GM12878 (cell line): ENCODE measurements at regions not wholly inside any gene's neighbourhood (a gene's known extent, or its start where the extent isn't known, plus 50 kb on each side); places are given as distances from the start of the nearest gene placed in this dataset.

Source experiments
- ATAC-seq: fragments of 200-7000 bp; cut with Tn5 transposase; 3 replicates; pipeline ENCODE4 v1.9.1; 2020; ENCODE audit warnings: mild to moderate bottlenecking, moderate library complexity
- BruUV-seq: library from RNA; stranded (reverse); fragments of 400-500 nt; replicated peaks from 2 replicates; lab custom pipeline; 2021; lab: Mats Ljungman, UMichigan
- CTCF ChIA-PET: fragments of 300-600 bp; sonication (Branson Sonifier 250); formaldehyde crosslinking; extraction: SDS; loops from one replicate; lab custom pipeline; 2021; ENCODE audit warnings: inconsistent platforms; lab: Yijun Ruan, JAX
- POLR2A ChIA-PET: fragments of 350-600 bp; formaldehyde crosslinking; extraction: SDS; loops from one replicate; lab custom pipeline; 2021; ENCODE audit warnings: inconsistent platforms; lab: Charles Lee
- RAD21 ChIA-PET: fragments of 300-600 bp; sonication (Branson Sonifier 250); formaldehyde crosslinking; loops from one replicate; lab custom pipeline; 2023; ENCODE audit warnings: antibody characterized with exemption; ENCODE audit not compliant: unreplicated experiment; lab: Charles Lee
- SMC1A ChIA-PET: fragments of 300-600 bp; sonication (Branson Sonifier 250); formaldehyde crosslinking; loops from one replicate; lab custom pipeline; 2023; ENCODE audit not compliant: unreplicated experiment, uncharacterized antibody; lab: Charles Lee
- DNase-seq: peaks from one replicate; pipeline ENCODE4 v3.0.0-alpha.2; 2011; ENCODE audit warnings: low read depth, low spot score
- FAIRE-seq: peaks from 3 replicates; lab custom pipeline; 2011; peaks lifted over from hg19 to GRCh38; lab: Jason Lieb, UNC
- H2AFZ ChIP-seq: 2 replicates; pipeline ENCODE4 v1.6.0; 2011; ENCODE audit warnings: low read depth, low read length, control low read depth; ENCODE audit not compliant: control insufficient read depth
- H3K27ac ChIP-seq: 2 replicates; pipeline ENCODE4 v1.5.1; 2011; ENCODE audit warnings: control low read depth; ENCODE audit not compliant: control insufficient read depth, insufficient read depth
- H3K27me3 ChIP-seq, 2 experiments: replicated peaks in 1 of 2; 2 replicates each; pipeline versions ENCODE4 v1.6.0 to v1.6.1; 2011; ENCODE audit warnings: low read length in 1 of 2; ENCODE audit not compliant: control insufficient read depth in 2 of 2, insufficient read depth in 2 of 2
- H3K36me3 ChIP-seq, 2 experiments: 2 replicates each; pipeline ENCODE4 v1.5.1; 2011; ENCODE audit warnings: low read length in 1 of 2; ENCODE audit not compliant: control insufficient read depth in 2 of 2, insufficient read depth in 2 of 2
- H3K4me1 ChIP-seq: 2 replicates; pipeline ENCODE4 v1.6.1; 2011; ENCODE audit warnings: mild to moderate bottlenecking, low read length, moderate library complexity, mixed read lengths; ENCODE audit not compliant: control insufficient read depth, insufficient read depth
- H3K4me2 ChIP-seq: 2 replicates; pipeline ENCODE4 v1.6.0; 2011; ENCODE audit warnings: control low read depth; ENCODE audit not compliant: control insufficient read depth, insufficient read depth
- H3K4me3 ChIP-seq: fragments of 200-600 bp; sonication (generic); 2 replicates; pipeline ENCODE4 v1.5.1; 2016
- H3K79me2 ChIP-seq: 2 replicates; pipeline ENCODE4 v1.6.0; 2011; ENCODE audit warnings: low read length; ENCODE audit not compliant: control insufficient read depth, insufficient read depth
- H3K9ac ChIP-seq: 2 replicates; pipeline ENCODE4 v1.8.0; 2011; ENCODE audit warnings: low read length, control low read depth, mixed read lengths; ENCODE audit not compliant: control insufficient read depth, insufficient read depth
- H3K9me3 ChIP-seq: replicated peaks from 3 replicates; pipeline ENCODE4 v1.5.1; 2011; ENCODE audit warnings: mild to moderate bottlenecking, low read length; ENCODE audit not compliant: control insufficient read depth, insufficient read depth
- H4K20me1 ChIP-seq: 2 replicates; pipeline ENCODE4 v1.6.0; 2011; ENCODE audit not compliant: control insufficient read depth, insufficient read depth
- CBFB ChIP-seq: IDR thresholded peaks from 2 replicates; pipeline ENCODE4 v1.6.1; 2016; ENCODE audit warnings: antibody characterized with exemption, low read depth
- CREM ChIP-seq: IDR thresholded peaks from 2 replicates; pipeline ENCODE4 v1.6.1; 2014; ENCODE audit warnings: antibody characterized with exemption, low read depth
- NFYA ChIP-seq: IDR thresholded peaks from 2 replicates; pipeline ENCODE4 v1.6.1; 2011; ENCODE audit warnings: low read depth, mild to moderate bottlenecking, low read length, improper control_type of control experiment, borderline replicate concordance
- NRF1 ChIP-seq: conservative IDR thresholded peaks from 2 replicates; pipeline ENCODE4 v1.6.1; 2011; ENCODE audit warnings: mild to moderate bottlenecking, low read depth, low read length, improper control_type of control experiment
- POLR2A ChIP-seq: IDR thresholded peaks from 2 replicates; pipeline ENCODE4 v1.6.1; 2011; ENCODE audit warnings: low read depth, mild to moderate bottlenecking, low read length
- SP1 ChIP-seq: IDR thresholded peaks from one replicate; pipeline ENCODE4 v1.6.1; 2011; ENCODE audit warnings: low read depth, low read length
- SREBF1 ChIP-seq: IDR thresholded peaks from 2 replicates; pipeline ENCODE4 v1.6.1; 2012; ENCODE audit warnings: mild to moderate bottlenecking, low read length
- TAF1 ChIP-seq: IDR thresholded peaks from 2 replicates; pipeline ENCODE4 v1.6.1; 2011; ENCODE audit warnings: mild to moderate bottlenecking, low read depth, low read length, borderline replicate concordance
- WRNIP1 ChIP-seq: IDR thresholded peaks from 2 replicates; pipeline ENCODE4 v1.6.1; 2011; ENCODE audit warnings: low read depth, low read length, improper control_type of control experiment, borderline replicate concordance
- ZNF384 ChIP-seq: IDR thresholded peaks from 2 replicates; pipeline ENCODE4 v1.6.1; 2012; ENCODE audit warnings: low read depth, mild to moderate bottlenecking, low read length, improper control_type of control experiment, borderline replicate concordance
- ZNF622 ChIP-seq: fragments of 450-650 bp; IDR thresholded peaks from 2 replicates; pipeline ENCODE4 v1.6.1; 2017; ENCODE audit warnings: mild to moderate bottlenecking, inconsistent platforms
- ZNF687 ChIP-seq: fragments of 450-650 bp; IDR thresholded peaks from 2 replicates; pipeline ENCODE4 v1.6.1; 2017; ENCODE audit warnings: mild to moderate bottlenecking, moderate library complexity
- WGBS: methylation state at CpG from one replicate; pipeline ENCODE4 v1.1.6; 2016; ENCODE audit warnings: low lambda C conversion rate; ENCODE audit not compliant: insufficient replicate concordance, insufficient coverage; ENCODE audit errors: missing lambda C conversion rate; 5-methylcytosine and 5-hydroxymethylcytosine counted together
- in situ Hi-C: fragments of 300-500 bp; cut with MboI; formaldehyde crosslinking; loops from 9 replicates; pipeline ENCODE4 v1.14.3; 2018; ENCODE audit warnings: mixed read lengths
- intact Hi-C: fragments of 100-400 bp; cut with micrococcal nuclease; formaldehyde crosslinking; loops from one replicate; pipeline ENCODE4 v1.14.2; 2022; ENCODE audit not compliant: unreplicated experiment
- TF ChIP-seq, protein P1 (sequence below): IDR thresholded peaks from 2 replicates; pipeline ENCODE4 v1.6.1; 2011; ENCODE audit warnings: borderline replicate concordance, low read depth, mild to moderate bottlenecking, moderate library complexity, low read length; ENCODE audit not compliant: insufficient read depth, poor library complexity, severe bottlenecking
- TF ChIP-seq, protein P2 (sequence below): fragments of 450-650 bp; IDR thresholded peaks from 2 replicates; pipeline ENCODE4 v1.6.1; 2017; ENCODE audit warnings: low read depth, mild to moderate bottlenecking, moderate library complexity

GRCh38 chr4:36489798-36490197 lies 208.4 kb downstream of the DTHD1 start:
- intact Hi-C loops (no loop called here), in situ Hi-C loops (no loop called here)
- no peak for FAIRE-seq
- H3K36me3 ChIP-seq: no peaks in the 10 kb centered on the region
- no peaks in the 10 kb centered on the region for H3K79me2 ChIP-seq
- H3K4me2 ChIP-seq: no peak overlapping the region
- H3K27me3 ChIP-seq: no peaks in the 10 kb centered on the region
- POLR2A ChIA-PET: no interaction called here
- no peak overlapping the region for H3K27ac ChIP-seq
- CTCF ChIA-PET: no interaction called here
- TF ChIP-seq SP1: no peak
- no peak for TF ChIP-seq TAF1
- no peak for TF ChIP-seq ZNF622
- TF ChIP-seq SREBF1: no peak
- TF ChIP-seq NRF1: no peak
- TF ChIP-seq, protein P1, sequence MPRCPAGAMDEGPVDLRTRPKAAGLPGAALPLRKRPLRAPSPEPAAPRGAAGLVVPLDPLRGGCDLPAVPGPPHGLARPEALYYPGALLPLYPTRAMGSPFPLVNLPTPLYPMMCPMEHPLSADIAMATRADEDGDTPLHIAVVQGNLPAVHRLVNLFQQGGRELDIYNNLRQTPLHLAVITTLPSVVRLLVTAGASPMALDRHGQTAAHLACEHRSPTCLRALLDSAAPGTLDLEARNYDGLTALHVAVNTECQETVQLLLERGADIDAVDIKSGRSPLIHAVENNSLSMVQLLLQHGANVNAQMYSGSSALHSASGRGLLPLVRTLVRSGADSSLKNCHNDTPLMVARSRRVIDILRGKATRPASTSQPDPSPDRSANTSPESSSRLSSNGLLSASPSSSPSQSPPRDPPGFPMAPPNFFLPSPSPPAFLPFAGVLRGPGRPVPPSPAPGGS: no peak
- TF ChIP-seq ZNF384: no peak
- TF ChIP-seq, protein P2, sequence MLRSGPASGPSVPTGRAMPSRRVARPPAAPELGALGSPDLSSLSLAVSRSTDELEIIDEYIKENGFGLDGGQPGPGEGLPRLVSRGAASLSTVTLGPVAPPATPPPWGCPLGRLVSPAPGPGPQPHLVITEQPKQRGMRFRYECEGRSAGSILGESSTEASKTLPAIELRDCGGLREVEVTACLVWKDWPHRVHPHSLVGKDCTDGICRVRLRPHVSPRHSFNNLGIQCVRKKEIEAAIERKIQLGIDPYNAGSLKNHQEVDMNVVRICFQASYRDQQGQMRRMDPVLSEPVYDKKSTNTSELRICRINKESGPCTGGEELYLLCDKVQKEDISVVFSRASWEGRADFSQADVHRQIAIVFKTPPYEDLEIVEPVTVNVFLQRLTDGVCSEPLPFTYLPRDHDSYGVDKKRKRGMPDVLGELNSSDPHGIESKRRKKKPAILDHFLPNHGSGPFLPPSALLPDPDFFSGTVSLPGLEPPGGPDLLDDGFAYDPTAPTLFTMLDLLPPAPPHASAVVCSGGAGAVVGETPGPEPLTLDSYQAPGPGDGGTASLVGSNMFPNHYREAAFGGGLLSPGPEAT: no peak
- TF ChIP-seq NFYA: no peak
- TF ChIP-seq ZNF687: no peak
- no peak for TF ChIP-seq WRNIP1
- no peak for TF ChIP-seq CBFB
- TF ChIP-seq POLR2A: no peak
- no peak for TF ChIP-seq CREM
- H2AFZ ChIP-seq: no peak overlapping the region
- no peak for ATAC-seq
- H3K9ac ChIP-seq: no peak overlapping the region
- WGBS: 0% methylated on average over 2 of the region's 2 CpGs
- no peak overlapping the region for H3K4me3 ChIP-seq
- no TSS peak for BruUV-seq
- H4K20me1 ChIP-seq: no peaks in the 10 kb centered on the region
- SMC1A ChIA-PET: no interaction called here
- no peak for DNase-seq
- no peaks in the 10 kb centered on the region for H3K4me1 ChIP-seq
- RAD21 ChIA-PET: no interaction called here
- H3K9me3 ChIP-seq: no peaks in the 10 kb centered on the region
